NAMALWA (cell line): ENCODE measurements at regions not wholly inside any gene's neighbourhood (a gene's known extent, or its start where the extent isn't known, plus 50 kb on each side); places are given as distances from the start of the nearest gene placed in this dataset.

Experiments used
- DNase-seq: peaks from one replicate; pipeline ENCODE4 v3.0.0-alpha.2; 2015; ENCODE audit warnings: low spot score

GRCh38 chr13:84570831-84571230 is 688.6 kb upstream of the SLITRK1 start:
- no peak for DNase-seq

- no peak for DNase-seq
These were observed 687.1 kb upstream of the SLITRK1 start for GRCh38 chr13:84569366-84569765.

- DNase-seq, result no peak
These were observed 685.6 kb upstream of the SLITRK1 start for GRCh38 chr13:84567848-84568247.

DNA sequence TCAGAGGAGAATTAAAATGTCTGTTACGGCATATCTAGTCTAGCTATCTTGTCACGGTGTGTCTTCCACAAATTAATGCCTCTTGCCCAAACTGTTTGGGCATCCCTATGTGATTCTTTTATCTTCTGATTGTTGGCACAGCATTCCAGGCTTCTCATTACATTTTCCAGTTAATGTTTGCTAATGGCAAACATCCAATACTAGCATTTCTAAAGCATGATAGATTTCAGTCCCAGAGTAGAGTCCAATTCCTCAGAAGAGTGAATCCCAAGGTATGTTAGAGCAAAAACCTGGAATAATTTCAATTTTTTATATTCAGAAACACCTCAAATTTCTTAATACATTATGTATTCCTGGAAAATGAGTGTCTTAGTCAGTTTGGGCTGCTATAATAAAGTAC is 684.5 kb upstream of the SLITRK1 start:
- no peak for DNase-seq

DNA sequence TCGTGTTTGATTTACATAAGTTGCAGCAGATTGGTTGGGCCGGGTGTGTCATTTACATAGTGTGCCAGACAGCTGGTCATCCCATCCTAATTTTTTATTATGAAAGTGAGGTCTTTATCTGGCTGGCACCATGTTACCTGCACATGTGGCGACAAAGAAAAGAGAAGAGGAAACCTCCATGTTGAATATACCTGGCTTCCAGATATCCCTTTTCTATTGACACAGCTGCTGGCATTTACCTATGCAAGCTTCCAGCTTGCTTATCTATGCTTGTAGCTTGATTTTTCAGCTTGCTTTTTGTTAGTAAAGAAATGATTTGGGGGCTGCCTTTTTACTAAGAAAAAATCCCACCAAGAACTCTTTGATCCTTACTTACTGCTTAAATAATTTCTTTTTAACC is 681.3 kb upstream of the SLITRK1 start:
- DNase-seq, result no peak

DNA sequence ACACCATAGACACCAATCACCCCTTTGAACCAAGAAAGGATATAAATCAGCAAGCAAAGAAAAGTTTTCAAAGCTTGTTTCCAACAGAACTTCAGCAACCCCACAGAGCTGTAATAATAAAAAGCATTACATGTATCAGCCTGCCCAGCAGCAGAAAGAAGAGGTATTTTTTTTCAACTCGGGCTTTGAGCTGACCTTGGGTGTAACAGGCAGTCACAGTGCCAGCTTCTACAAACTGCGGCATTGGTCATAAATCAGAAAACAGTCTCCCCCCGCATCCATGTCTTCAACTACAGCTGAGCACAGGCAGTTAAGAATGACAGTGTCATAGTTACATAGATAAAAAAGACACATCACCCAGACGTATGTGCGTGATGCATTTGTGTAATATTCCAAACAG is 671.0 kb upstream of the SLITRK1 start:
- no peak for DNase-seq

GRCh38 chr13:84543962-84544361 is 661.7 kb upstream of the SLITRK1 start:
- DNase-seq, result no peak

DNA sequence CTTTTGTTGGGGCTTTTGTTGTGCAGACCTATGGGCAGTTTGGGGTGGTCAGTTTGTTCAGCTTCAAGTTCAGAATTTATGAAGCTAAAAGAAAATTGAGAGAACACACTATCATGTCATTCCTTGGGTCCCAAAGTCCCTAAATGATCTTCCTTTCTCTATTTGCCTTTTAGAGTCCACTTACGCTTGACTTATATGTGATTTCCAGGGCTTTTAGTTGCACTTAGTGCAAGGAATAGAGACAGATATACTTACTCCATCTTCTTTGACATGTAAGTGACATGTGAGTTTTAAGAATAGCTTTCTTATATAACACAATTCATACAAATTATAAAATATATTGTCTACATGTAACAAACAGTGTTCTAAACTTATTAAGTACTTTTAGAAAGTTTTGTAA is 660.1 kb upstream of the SLITRK1 start:
- no peak for DNase-seq

GRCh38 chr13:84536906-84537305 is 654.6 kb upstream of the SLITRK1 start:
- DNase-seq, result no peak

DNA sequence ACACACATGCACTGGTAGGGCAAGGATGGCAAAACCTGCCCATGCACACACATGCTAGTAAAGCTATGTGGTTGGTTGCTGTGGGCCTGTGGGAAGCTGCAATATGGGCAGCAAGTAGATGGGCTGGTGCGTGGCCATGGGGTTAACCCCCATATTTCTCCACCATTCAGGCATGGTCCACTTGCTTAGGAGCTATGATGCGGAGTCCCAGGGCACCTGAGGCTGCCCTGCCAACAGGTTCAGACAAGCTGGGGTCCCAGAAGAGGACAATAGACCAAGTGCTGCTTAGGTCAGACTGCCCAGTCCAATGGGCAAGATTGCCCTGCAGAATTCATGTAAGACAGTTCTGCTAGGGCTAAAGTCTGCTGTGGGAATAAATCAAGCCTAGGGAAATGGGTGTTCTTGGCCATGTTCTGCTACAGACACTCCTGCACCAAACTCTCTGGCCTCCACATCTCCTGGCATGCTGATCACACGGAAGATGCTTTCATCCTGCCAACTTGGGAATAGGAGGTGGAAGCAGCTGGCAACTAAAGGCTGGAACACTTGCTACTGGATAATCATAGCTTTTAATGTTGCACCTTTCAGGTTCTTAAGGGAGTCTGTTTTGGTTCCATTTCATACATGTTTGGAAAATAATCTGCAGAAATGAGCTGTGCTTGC is 646.3 kb upstream of the SLITRK1 start:
- no peak for DNase-seq

- no peak for DNase-seq
These were observed 643.6 kb upstream of the SLITRK1 start for GRCh38 chr13:84525865-84526264.

DNA sequence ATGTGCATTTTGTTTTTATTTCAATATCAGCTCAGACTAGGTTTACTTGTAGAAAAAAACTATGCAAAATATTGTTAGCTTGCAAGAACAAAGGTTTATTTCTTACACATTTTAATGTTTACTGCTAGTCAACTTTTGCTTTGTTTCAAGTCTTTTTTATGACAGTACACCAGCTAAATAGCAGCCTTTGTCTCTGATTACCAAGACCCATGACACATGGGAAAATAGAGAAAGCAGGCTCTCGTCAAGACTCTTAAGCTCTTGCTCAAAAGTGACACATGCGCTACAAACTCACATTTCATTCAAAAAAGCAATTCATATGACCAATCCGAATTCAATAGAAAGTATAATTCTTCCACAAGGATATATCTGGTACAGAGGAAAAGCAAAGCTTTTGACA is 642.3 kb upstream of the SLITRK1 start:
- no peak for DNase-seq

DNA sequence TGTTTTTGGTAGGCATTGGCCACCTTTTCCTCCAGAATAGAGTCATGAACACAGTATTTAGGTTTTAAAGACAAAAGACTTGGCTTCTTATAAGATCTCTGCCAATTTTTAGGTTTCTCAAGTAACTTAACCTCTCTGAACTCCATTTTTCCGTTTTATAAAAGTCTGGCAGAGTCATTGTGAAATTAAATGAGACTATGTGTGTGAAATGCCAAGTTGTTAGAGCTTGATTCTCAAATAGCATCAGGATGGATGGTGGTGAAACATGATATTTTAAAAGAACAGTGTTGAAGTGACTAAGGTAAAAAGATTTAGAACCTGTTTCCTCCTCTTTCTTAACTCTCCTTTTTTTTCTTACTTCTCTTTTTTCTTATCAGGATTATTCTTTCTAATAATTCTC is 617.7 kb upstream of the SLITRK1 start:
- no peak for DNase-seq

GRCh38 chr13:84497613-84498012 is 615.3 kb upstream of the SLITRK1 start:
- no peak for DNase-seq

- DNase-seq, result no peak
These were observed 609.7 kb upstream of the SLITRK1 start for GRCh38 chr13:84491952-84492351.

DNA sequence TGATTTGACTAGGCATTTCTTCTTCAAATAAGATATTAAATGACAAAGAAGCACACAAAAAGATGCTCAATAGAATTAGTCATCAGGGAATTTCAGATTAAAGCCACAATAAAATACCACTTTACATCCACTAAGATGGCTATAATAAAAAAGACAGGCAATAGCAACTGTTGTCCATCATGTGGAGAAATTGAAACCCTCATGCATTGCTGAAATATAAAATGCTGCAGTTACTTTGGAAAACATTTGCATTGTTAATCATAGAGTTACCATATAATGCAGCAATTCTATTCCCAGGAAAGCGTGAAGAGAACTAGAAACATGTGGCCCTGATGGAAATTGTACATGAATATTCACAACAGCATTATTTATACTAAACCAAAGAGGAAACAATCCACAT is 605.5 kb upstream of the SLITRK1 start:
- no peak for DNase-seq

GRCh38 chr13:84481958-84482357 is 599.7 kb upstream of the SLITRK1 start:
- no peak for DNase-seq

GRCh38 chr13:84479656-84480055 is 597.4 kb upstream of the SLITRK1 start:
- DNase-seq, result no peak

DNA sequence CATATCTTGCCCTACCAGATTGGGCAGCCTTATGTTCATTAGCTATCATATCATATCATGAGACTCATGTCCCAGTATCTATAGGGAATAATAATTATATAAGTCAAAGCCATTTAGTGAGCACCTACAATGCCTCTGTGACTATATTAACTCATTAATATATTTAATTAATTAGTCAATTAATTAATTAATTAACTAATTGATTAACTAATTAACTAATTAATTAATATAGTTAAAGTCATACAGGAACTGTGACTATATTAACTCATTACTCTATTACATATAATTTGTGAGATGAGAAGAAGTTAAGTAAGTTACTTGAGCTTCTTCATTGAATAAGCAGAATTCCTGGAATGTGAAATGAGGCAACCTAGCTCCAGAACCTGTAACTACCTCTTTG is 588.3 kb upstream of the SLITRK1 start:
- DNase-seq, result no peak

GRCh38 chr13:84466461-84466860 is 584.2 kb upstream of the SLITRK1 start:
- DNase-seq, result no peak

DNA sequence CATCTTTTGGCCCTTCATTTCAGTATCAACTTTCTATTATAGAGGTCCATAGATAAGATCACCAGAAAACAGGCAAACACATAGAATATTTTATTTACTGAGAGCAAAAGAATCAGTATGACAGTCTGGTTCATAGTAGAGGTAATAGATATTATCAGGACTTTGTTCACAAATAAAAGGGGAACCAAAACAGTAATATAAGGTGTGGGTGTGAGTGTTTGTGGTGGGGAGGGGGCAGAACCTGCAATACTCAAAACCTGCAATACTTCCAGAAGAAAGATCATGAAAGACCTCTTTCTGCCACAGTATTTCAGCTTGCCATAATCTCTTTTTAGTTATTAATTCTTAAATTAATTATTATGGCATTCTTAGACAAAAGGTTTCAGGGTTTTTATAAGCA is 578.7 kb upstream of the SLITRK1 start:
- DNase-seq, result no peak

DNA sequence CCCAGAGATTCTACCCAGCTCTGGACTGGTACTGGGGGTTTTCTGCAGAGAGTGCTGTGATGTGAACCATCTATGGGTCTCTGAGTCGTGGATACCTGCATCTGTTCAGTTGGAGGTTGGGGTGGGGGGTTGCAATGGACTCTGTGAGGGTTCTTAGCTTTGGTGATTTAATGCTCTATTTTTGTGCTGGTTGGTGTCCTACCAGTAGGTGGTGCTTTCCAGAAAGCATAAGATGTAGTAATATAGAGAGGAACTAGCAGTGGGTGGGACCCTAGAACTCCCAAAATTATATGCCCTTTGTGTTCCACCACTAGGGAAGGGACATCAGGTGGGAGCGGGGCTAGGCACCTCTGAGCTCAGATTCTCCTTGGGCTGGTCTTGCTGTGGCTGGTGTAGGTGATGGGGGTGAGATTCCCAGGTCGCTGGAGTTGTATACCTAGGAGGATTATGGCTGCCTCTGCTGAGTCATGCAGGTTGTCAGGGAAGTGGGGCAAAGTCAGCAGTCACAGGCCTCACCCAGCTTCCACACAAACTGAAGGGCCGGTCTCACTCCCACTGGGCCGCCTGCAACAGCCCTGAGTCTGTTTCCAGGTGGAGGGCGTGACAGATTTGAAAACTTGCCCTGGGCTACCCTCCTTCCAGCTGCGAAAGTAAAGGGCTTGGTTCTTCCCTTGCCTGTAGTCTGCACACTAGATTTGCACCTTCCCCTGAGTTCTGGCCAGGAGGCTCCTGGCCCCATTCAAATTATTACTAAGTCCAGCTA is 573.0 kb upstream of the SLITRK1 start:
- DNase-seq, result peak; percentile 41

DNA sequence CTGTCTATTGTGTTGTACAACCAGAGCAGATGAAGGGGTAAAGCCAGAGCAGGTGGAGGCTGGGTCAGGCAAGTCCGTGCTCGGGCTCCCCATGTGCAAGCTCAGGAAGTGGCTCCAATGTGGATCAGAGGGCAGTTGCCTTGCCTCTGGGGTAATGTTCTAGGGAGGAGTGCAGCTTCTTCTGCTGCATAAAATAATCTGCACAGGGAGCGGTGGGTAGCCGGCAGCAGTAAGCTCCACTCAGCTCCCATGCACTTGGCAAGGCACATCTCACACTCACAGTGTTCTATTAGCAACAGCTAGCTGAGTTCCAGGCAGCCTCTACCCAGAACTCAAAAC is 565.3 kb upstream of the SLITRK1 start:
- no peak for DNase-seq
